SU-DHL-6 (cell line): ENCODE measurements at regions not wholly inside any gene's neighbourhood (a gene's known extent, or its start where the extent isn't known, plus 50 kb on each side); places are given as distances from the start of the nearest gene placed in this dataset.

ENCODE experiments used
- H2AFZ ChIP-seq: fragments of 200-600 bp; sonication (generic); 2 replicates; pipeline ENCODE4 v1.6.1; 2014; ENCODE audit warnings: low read depth, mild to moderate bottlenecking, moderate library complexity, mixed read lengths, antibody characterized with exemption, low read length; ENCODE audit not compliant: severe bottlenecking
- H3F3A ChIP-seq: fragments of 200-600 bp; shearing (Covaris generic); 2 replicates; pipeline ENCODE4 v1.6.0; 2016; ENCODE audit warnings: antibody characterized with exemption, mild to moderate bottlenecking; ENCODE audit not compliant: insufficient read depth
- H3K27ac ChIP-seq: fragments of 200-600 bp; sonication (generic); 2 replicates; pipeline ENCODE4 v1.5.1; 2016; ENCODE audit warnings: low read depth, mild to moderate bottlenecking, low read length, moderate library complexity, mixed read lengths
- H3K27me3 ChIP-seq: fragments of 200-600 bp; sonication (generic), shearing (Covaris generic); 2 replicates; pipeline ENCODE4 v1.6.0; 2014; ENCODE audit warnings: mild to moderate bottlenecking, low read length
- H3K36me3 ChIP-seq: fragments of 200-600 bp; sonication (generic); 2 replicates; pipeline ENCODE4 v1.6.1; 2014; ENCODE audit warnings: mild to moderate bottlenecking, low read length, mixed read lengths
- H3K4me2 ChIP-seq: fragments of 300-600, 200-600 bp; shearing (Covaris generic), sonication (generic); 2 replicates; pipeline ENCODE4 v1.6.0; 2014; ENCODE audit warnings: low read length, low read depth, mild to moderate bottlenecking; ENCODE audit not compliant: poor library complexity, severe bottlenecking
- H3K4me3 ChIP-seq: fragments of 200-600 bp; sonication (generic); 2 replicates; pipeline ENCODE4 v1.5.1; 2014; ENCODE audit warnings: antibody characterized with exemption, low read length, mild to moderate bottlenecking, mixed read lengths; ENCODE audit not compliant: insufficient read depth, poor library complexity, severe bottlenecking
- H3K79me2 ChIP-seq: fragments of 200-600 bp; sonication (generic); 2 replicates; pipeline ENCODE4 v1.6.1; 2014; ENCODE audit warnings: mild to moderate bottlenecking, low read length, moderate library complexity; ENCODE audit not compliant: insufficient read depth
- H3K9ac ChIP-seq: fragments of 200-600 bp; sonication (generic); 2 replicates; pipeline ENCODE4 v1.7.0; 2014; ENCODE audit warnings: mild to moderate bottlenecking, low read length
- H3K9me2 ChIP-seq: fragments of 200-600 bp; sonication (generic); replicated peaks from 2 replicates; pipeline ENCODE4 v1.6.1; 2014; ENCODE audit warnings: low read length; ENCODE audit not compliant: insufficient read depth
- H3K9me3 ChIP-seq: fragments of 200-600 bp; sonication (generic); 2 replicates; pipeline ENCODE4 v1.6.1; 2014; ENCODE audit warnings: low read length, mixed read lengths; ENCODE audit not compliant: insufficient read depth
- H4K20me1 ChIP-seq: fragments of 200-600 bp; sonication (generic); 2 replicates; pipeline ENCODE4 v1.6.1; 2014; ENCODE audit warnings: low read depth, mild to moderate bottlenecking, antibody characterized with exemption, low read length, moderate library complexity, mixed read lengths
- EZH2phosphoT487 ChIP-seq: fragments of 200-600 bp; sonication (generic), shearing (Covaris generic); conservative IDR thresholded peaks from 2 replicates; pipeline ENCODE4 v1.6.1; 2018; ENCODE audit warnings: mild to moderate bottlenecking, antibody characterized with exemption, low read length, moderate library complexity, mixed read lengths
- TF ChIP-seq, protein P1 (sequence below): fragments of 200-600 bp; sonication (generic); IDR thresholded peaks from one replicate; pipeline ENCODE4 v1.5.1; 2017; ENCODE audit warnings: antibody characterized with exemption, mild to moderate bottlenecking, low read length, moderate library complexity; ENCODE audit not compliant: insufficient read depth, poor library complexity, severe bottlenecking

DNA sequence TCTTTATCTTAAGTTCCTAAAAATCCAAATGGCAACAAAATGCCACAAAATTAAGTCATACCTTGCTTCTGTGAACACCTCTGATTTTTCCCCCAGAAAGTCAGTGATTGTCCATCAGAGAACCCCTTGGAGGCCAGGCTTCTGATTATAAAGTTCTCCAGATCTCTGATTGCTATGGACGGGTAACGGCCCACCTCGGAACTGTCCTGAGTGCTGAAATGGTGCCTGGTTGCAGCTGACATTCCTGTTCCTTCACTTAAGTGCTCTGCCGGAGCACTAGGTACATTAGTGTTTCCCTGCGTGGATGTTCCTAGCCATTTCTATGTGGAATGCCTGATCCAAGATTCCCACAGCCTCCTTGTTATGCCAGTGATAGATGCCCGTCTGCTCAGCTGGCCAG, 85.0 kb downstream of the CHST1 start:
- no peak overlapping the region for H3K4me2 ChIP-seq
- no peaks in the 10 kb centered on the region for H3K36me3 ChIP-seq
- no peaks in the 10 kb centered on the region for H3K9me2 ChIP-seq
- no peak overlapping the region for H3K27ac ChIP-seq
- no peak for TF ChIP-seq EZH2phosphoT487
- TF ChIP-seq, protein P1, sequence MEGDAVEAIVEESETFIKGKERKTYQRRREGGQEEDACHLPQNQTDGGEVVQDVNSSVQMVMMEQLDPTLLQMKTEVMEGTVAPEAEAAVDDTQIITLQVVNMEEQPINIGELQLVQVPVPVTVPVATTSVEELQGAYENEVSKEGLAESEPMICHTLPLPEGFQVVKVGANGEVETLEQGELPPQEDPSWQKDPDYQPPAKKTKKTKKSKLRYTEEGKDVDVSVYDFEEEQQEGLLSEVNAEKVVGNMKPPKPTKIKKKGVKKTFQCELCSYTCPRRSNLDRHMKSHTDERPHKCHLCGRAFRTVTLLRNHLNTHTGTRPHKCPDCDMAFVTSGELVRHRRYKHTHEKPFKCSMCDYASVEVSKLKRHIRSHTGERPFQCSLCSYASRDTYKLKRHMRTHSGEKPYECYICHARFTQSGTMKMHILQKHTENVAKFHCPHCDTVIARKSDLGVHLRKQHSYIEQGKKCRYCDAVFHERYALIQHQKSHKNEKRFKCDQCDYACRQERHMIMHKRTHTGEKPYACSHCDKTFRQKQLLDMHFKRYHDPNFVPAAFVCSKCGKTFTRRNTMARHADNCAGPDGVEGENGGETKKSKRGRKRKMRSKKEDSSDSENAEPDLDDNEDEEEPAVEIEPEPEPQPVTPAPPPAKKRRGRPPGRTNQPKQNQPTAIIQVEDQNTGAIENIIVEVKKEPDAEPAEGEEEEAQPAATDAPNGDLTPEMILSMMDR = no peak
- no peaks in the 10 kb centered on the region for H3K27me3 ChIP-seq
- H3K4me3 ChIP-seq = no peak overlapping the region
- H3K9me3 ChIP-seq = no peaks in the 10 kb centered on the region
- no peaks in the 10 kb centered on the region for H3F3A ChIP-seq
- no peaks in the 10 kb centered on the region for H4K20me1 ChIP-seq
- H2AFZ ChIP-seq = no peak overlapping the region
- no peaks in the 10 kb centered on the region for H3K79me2 ChIP-seq
- no peak overlapping the region for H3K9ac ChIP-seq

DNA sequence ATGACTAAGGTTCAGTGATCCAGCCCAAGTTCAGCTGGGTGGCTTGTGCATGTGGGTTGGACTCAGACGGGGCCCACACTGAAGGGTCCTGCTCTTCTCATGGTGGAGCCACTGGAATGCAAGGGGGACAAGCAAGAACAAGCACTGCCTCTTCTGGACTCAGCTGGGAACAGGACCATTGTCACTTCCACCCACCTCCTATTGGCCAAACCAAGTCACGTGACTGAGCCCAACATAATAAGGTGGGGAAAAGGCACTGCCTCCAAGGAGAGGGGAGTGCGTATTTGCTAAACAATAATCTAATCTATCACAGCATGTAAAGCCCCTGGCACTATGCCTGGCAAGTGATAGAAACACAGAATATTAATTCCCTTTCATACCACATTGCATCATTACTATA, 87.1 kb downstream of the CHST1 start:
- H2AFZ ChIP-seq = no peak overlapping the region
- H3F3A ChIP-seq = no peaks in the 10 kb centered on the region
- no peaks in the 10 kb centered on the region for H4K20me1 ChIP-seq
- no peaks in the 10 kb centered on the region for H3K9me2 ChIP-seq
- H3K36me3 ChIP-seq = no peaks in the 10 kb centered on the region
- no peaks in the 10 kb centered on the region for H3K79me2 ChIP-seq
- TF ChIP-seq, protein P1 = no peak
- no peak for TF ChIP-seq EZH2phosphoT487
- H3K27me3 ChIP-seq = no peaks in the 10 kb centered on the region
- H3K4me3 ChIP-seq = no peak overlapping the region
- H3K27ac ChIP-seq = no peak overlapping the region
- no peak overlapping the region for H3K4me2 ChIP-seq
- no peak overlapping the region for H3K9ac ChIP-seq
- H3K9me3 ChIP-seq = no peaks in the 10 kb centered on the region

DNA sequence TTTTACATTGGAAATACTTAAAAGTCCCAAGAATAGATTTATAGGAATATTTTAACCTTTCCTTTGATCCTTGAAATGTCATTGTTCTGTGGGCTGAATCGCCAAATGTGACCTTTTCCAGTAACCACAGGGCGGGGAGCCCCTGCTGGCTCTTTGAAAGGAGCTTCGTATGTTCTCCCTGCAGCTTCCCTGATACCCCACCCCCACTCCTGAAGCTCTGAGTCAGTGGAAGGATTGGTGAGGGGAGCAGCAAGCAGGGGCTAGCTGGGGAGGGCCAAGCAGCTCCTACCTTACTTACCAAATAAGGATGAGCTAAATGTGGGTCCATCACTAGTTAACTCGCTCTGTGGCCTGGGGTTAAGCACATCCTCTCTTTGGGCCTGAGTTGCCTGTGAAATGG, 87.7 kb downstream of the CHST1 start:
- Histone ChIP-seq H2AFZ (no peak overlapping the region), H3K27me3 (no peaks in the 10 kb centered on the region), H4K20me1 (no peaks in the 10 kb centered on the region), H3K79me2 (no peaks in the 10 kb centered on the region), H3F3A (no peaks in the 10 kb centered on the region), H3K4me3 (no peak overlapping the region), H3K4me2 (no peak overlapping the region), H3K9ac (no peak overlapping the region), H3K9me3 (no peaks in the 10 kb centered on the region), H3K9me2 (no peaks in the 10 kb centered on the region), H3K27ac (no peak overlapping the region), H3K36me3 (no peaks in the 10 kb centered on the region)
- TF ChIP-seq, protein P1 = no peak
- no peak for TF ChIP-seq EZH2phosphoT487
